ENCODE measurements at regions not wholly inside any gene's neighbourhood (a gene's known extent, or its start where the extent isn't known, plus 50 kb on each side); places are given as distances from the start of the nearest gene placed in this dataset.

GRCh38 chrX:6759655-6760375, 224.9 kb upstream of the VCX3A start:
- H2AFZ ChIP-seq (ENCODE audit: control insufficient read depth, low read length), result no peak overlapping the region
- H3K79me2 ChIP-seq (ENCODE audit: control insufficient read depth, insufficient read depth, low read length), result no peaks in the 10 kb centered on the region
- no peak overlapping the region for H3K9ac ChIP-seq (ENCODE audit: control insufficient read depth, extremely low read depth, insufficient read depth, low read length)
- TF ChIP-seq CTCF (optimal IDR thresholded peaks at IDR 0.05 in 1 of 3, IDR thresholded peaks at IDR 0.05 in 1 of 3, conservative IDR thresholded peaks at IDR 0.05 in 1 of 3; ENCODE audit: extremely low read depth in 1 of 3, insufficient read depth in 2 of 3, low read length in 3 of 3) (no peak), EZH2 (IDR thresholded peaks at IDR 0.05; ENCODE audit: low read length) (no peak)
- H3K4me1 ChIP-seq (ENCODE audit: control insufficient read depth, extremely low read depth, insufficient read depth, low read length), result no peaks in the 10 kb centered on the region
- H3K9me1 ChIP-seq (ENCODE audit: control insufficient read depth, extremely low read depth, insufficient read depth, low read length), result no peaks in the 10 kb centered on the region
- H3K4me3 ChIP-seq (ENCODE audit: control insufficient read depth in 2 of 3, extremely low read depth in 1 of 3, insufficient read depth in 2 of 3, low read depth in 1 of 3, low read length in 3 of 3), result no peak overlapping the region
- H4K20me1 ChIP-seq (ENCODE audit: control insufficient read depth, extremely low read depth, insufficient read depth, low read length), result no peaks in the 10 kb centered on the region
- no peak overlapping the region for H3K4me2 ChIP-seq (ENCODE audit: control insufficient read depth, extremely low read depth, insufficient read depth, low read depth, low read length)
- H3K36me3 ChIP-seq (ENCODE audit: control insufficient read depth in 2 of 2, extremely low read depth in 1 of 2, insufficient read depth in 2 of 2, low read length in 2 of 2), result no peaks in the 10 kb centered on the region
- dilution Hi-C loops (cut with MboI; ENCODE audit: extremely low pct_ligation_motif_present, low sequenced_read_pairs), result no loop called here
- H3K9me3 ChIP-seq (ENCODE audit: control insufficient read depth, low read depth, low read length), result no peaks in the 10 kb centered on the region
- no peaks in the 10 kb centered on the region for H3K27me3 ChIP-seq (ENCODE audit: control insufficient read depth, extremely low read depth, insufficient read depth, low read length)
- DNase-seq (ENCODE audit: low read depth, low spot score) (no peak), FAIRE-seq (no peak)
- no peak overlapping the region for H3K27ac ChIP-seq (ENCODE audit: control insufficient read depth, insufficient read depth, low read length)

- dilution Hi-C loops (cut with MboI; ENCODE audit: extremely low pct_ligation_motif_present, low sequenced_read_pairs), result no loop called here
These were observed 223.3 kb upstream of the VCX3A start for GRCh38 chrX:6758234-6758633.

More at GRCh38 chrX:6758234-6758633, 223.3 kb upstream of the VCX3A start:
- H2AFZ ChIP-seq (ENCODE audit: control insufficient read depth, low read length), result no peak overlapping the region
- H3K4me3 ChIP-seq (ENCODE audit: control insufficient read depth in 2 of 3, extremely low read depth in 1 of 3, insufficient read depth in 2 of 3, low read depth in 1 of 3, low read length in 3 of 3), result no peak overlapping the region
- no peak overlapping the region for H3K9ac ChIP-seq (ENCODE audit: control insufficient read depth, extremely low read depth, insufficient read depth, low read length)
- H3K79me2 ChIP-seq (ENCODE audit: control insufficient read depth, insufficient read depth, low read length), result no peaks in the 10 kb centered on the region
- DNase-seq (ENCODE audit: low read depth, low spot score), result no peak
- FAIRE-seq, result no peak
- H3K4me1 ChIP-seq (ENCODE audit: control insufficient read depth, extremely low read depth, insufficient read depth, low read length), result no peaks in the 10 kb centered on the region
- TF ChIP-seq EZH2 (IDR thresholded peaks at IDR 0.05; ENCODE audit: low read length), result no peak
- TF ChIP-seq CTCF (optimal IDR thresholded peaks at IDR 0.05 in 1 of 3, IDR thresholded peaks at IDR 0.05 in 1 of 3, conservative IDR thresholded peaks at IDR 0.05 in 1 of 3; ENCODE audit: extremely low read depth in 1 of 3, insufficient read depth in 2 of 3, low read length in 3 of 3), result no peak
- H3K9me3 ChIP-seq (ENCODE audit: control insufficient read depth, low read depth, low read length), result no peaks in the 10 kb centered on the region
- no peaks in the 10 kb centered on the region for H4K20me1 ChIP-seq (ENCODE audit: control insufficient read depth, extremely low read depth, insufficient read depth, low read length)
- no peak overlapping the region for H3K4me2 ChIP-seq (ENCODE audit: control insufficient read depth, extremely low read depth, insufficient read depth, low read depth, low read length)
- no peaks in the 10 kb centered on the region for H3K9me1 ChIP-seq (ENCODE audit: control insufficient read depth, extremely low read depth, insufficient read depth, low read length)
- no peaks in the 10 kb centered on the region for H3K36me3 ChIP-seq (ENCODE audit: control insufficient read depth in 2 of 2, extremely low read depth in 1 of 2, insufficient read depth in 2 of 2, low read length in 2 of 2)
- H3K27me3 ChIP-seq (ENCODE audit: control insufficient read depth, extremely low read depth, insufficient read depth, low read length), result no peaks in the 10 kb centered on the region
- H3K27ac ChIP-seq (ENCODE audit: control insufficient read depth, insufficient read depth, low read length), result no peak overlapping the region

Data from keratinocyte (primary cell).